Stimulated activated CD8-positive, alpha-beta memory T cell treated with anti-CD3 and anti-CD28 coated beads, Interleukin-15, amount 100 ng/mL, for 48 hours (primary cell): ENCODE measurements at regions not wholly inside any gene's neighbourhood (a gene's known extent, or its start where the extent isn't known, plus 50 kb on each side); places are given as distances from the start of the nearest gene placed in this dataset.
"Not testable (repeated sequence)": the region's sequence is repeated elsewhere in the genome, so short reads cannot be mapped to it uniquely, and the experiment has no call there.

Experiments used
- DNase-seq, 2 donors: peaks; one replicate each; pipeline ENCODE4 v3.0.0-alpha.2; 2020; ENCODE audit warnings: low read depth in 2 of 2

- no peak for DNase-seq
Observed at GRCh38 chr6:121688974-121689373, 253.5 kb downstream of the GJA1 start.

- DNase-seq = no peak
Observed at GRCh38 chr6:121691126-121691551, 255.7 kb downstream of the GJA1 start.

- DNase-seq = no peak
Observed at GRCh38 chr6:121694389-121694788, 258.9 kb downstream of the GJA1 start.

- DNase-seq = no peak
Observed at GRCh38 chr6:121694801-121695251, 259.4 kb downstream of the GJA1 start.

- DNase-seq = no peak
Observed at GRCh38 chr6:121695329-121695728, 259.9 kb downstream of the GJA1 start.

- DNase-seq = no peak
Observed at GRCh38 chr6:121697921-121698320, 262.5 kb downstream of the GJA1 start.

- no peak for DNase-seq
Observed at GRCh38 chr6:121698617-121699016, 263.2 kb downstream of the GJA1 start.

GRCh38 chr6:121703129-121703528 is 267.7 kb downstream of the GJA1 start:
- DNase-seq = not testable (repeated sequence)

- DNase-seq = no peak
Observed at GRCh38 chr6:121711472-121711871, 276.0 kb downstream of the GJA1 start.

- no peak for DNase-seq
Observed at GRCh38 chr6:121717686-121718085, 282.2 kb downstream of the GJA1 start.

- DNase-seq = not testable (repeated sequence)
Observed at GRCh38 chr6:121720867-121721266, 285.4 kb downstream of the GJA1 start.

GRCh38 chr6:121723623-121724022 is 288.2 kb downstream of the GJA1 start:
- DNase-seq = no peak

- no peak for DNase-seq
Observed at GRCh38 chr6:121724576-121724975, 289.1 kb downstream of the GJA1 start.

GRCh38 chr6:121726596-121726995 is 291.1 kb downstream of the GJA1 start:
- no peak for DNase-seq

- DNase-seq = no peak
Observed at GRCh38 chr6:121730616-121731015, 295.2 kb downstream of the GJA1 start.

- DNase-seq = no peak
Observed at GRCh38 chr6:121731381-121731780, 295.9 kb downstream of the GJA1 start.

GRCh38 chr6:121732641-121733040 is 297.2 kb downstream of the GJA1 start:
- no peak for DNase-seq

GRCh38 chr6:121733234-121733633 is 297.8 kb downstream of the GJA1 start:
- DNase-seq = no peak

- DNase-seq = not testable (repeated sequence)
Observed at GRCh38 chr6:121740188-121740587, 304.7 kb downstream of the GJA1 start.

GRCh38 chr6:121743691-121744090 is 308.2 kb downstream of the GJA1 start:
- DNase-seq = no peak

- no peak for DNase-seq
Observed at GRCh38 chr6:121748376-121748775, 312.9 kb downstream of the GJA1 start.

- DNase-seq = no peak
Observed at GRCh38 chr6:121748850-121749249, 313.4 kb downstream of the GJA1 start.

GRCh38 chr6:121755485-121755884 is 320.0 kb downstream of the GJA1 start:
- no peak for DNase-seq

- no peak for DNase-seq
Observed at GRCh38 chr6:121756666-121757065, 321.2 kb downstream of the GJA1 start.

- DNase-seq = no peak
Observed at GRCh38 chr6:121759370-121759769, 323.9 kb downstream of the GJA1 start.
